GM06990 (cell line): ENCODE measurements at regions not wholly inside any gene's neighbourhood (a gene's known extent, or its start where the extent isn't known, plus 50 kb on each side); places are given as distances from the start of the nearest gene placed in this dataset.

Source experiments
- DNase-seq: peaks from one replicate; pipeline ENCODE4 v3.0.0-alpha.2; 2011; ENCODE audit not compliant: insufficient read length; ENCODE audit errors: extremely low read depth
- H3K27me3 ChIP-seq: replicated peaks from 2 replicates; pipeline ENCODE4 v1.6.0; 2011; ENCODE audit warnings: low read length; ENCODE audit not compliant: control insufficient read depth, insufficient read depth
- H3K36me3 ChIP-seq: 2 replicates; pipeline ENCODE4 v1.5.1; 2011; ENCODE audit warnings: low read length; ENCODE audit not compliant: control insufficient read depth, insufficient read depth
- H3K4me3 ChIP-seq: replicated peaks from 2 replicates; pipeline ENCODE4 v1.5.1; 2011; ENCODE audit warnings: low read depth, mild to moderate bottlenecking, control low read depth, low read length
- CTCF ChIP-seq: IDR thresholded peaks from 2 replicates; pipeline ENCODE4 v1.5.1; 2011; ENCODE audit warnings: low read length, control low read depth, mild to moderate bottlenecking, inconsistent platforms; ENCODE audit not compliant: insufficient read depth, poor library complexity, severe bottlenecking

GRCh38 chrX:104513162-104513561 lies 52.8 kb upstream of the IL1RAPL2 start:
- H3K36me3 ChIP-seq: no peaks in the 10 kb centered on the region
- no peak for TF ChIP-seq CTCF
- H3K27me3 ChIP-seq: no peaks in the 10 kb centered on the region
- no peak overlapping the region for H3K4me3 ChIP-seq
- DNase-seq: no peak

- no peak for DNase-seq
- Histone ChIP-seq H3K4me3 (no peak overlapping the region), H3K27me3 (no peaks in the 10 kb centered on the region), H3K36me3 (no peaks in the 10 kb centered on the region)
- TF ChIP-seq CTCF: no peak
Observed at GRCh38 chrX:104510801-104511200, 55.2 kb upstream of the IL1RAPL2 start.

- Histone ChIP-seq H3K4me3 (no peak overlapping the region), H3K36me3 (no peaks in the 10 kb centered on the region), H3K27me3 (no peaks in the 10 kb centered on the region)
- no peak for TF ChIP-seq CTCF
- no peak for DNase-seq
Observed at GRCh38 chrX:104502460-104502859, 63.5 kb upstream of the IL1RAPL2 start.

GRCh38 chrX:104488811-104489210 lies 77.2 kb upstream of the IL1RAPL2 start:
- H3K27me3 ChIP-seq: no peaks in the 10 kb centered on the region
- TF ChIP-seq CTCF: no peak
- no peak overlapping the region for H3K4me3 ChIP-seq
- no peak for DNase-seq
- H3K36me3 ChIP-seq: no peaks in the 10 kb centered on the region

GRCh38 chrX:104486691-104487090 lies 79.3 kb upstream of the IL1RAPL2 start:
- TF ChIP-seq CTCF: no peak
- Histone ChIP-seq H3K36me3 (no peaks in the 10 kb centered on the region), H3K27me3 (no peaks in the 10 kb centered on the region), H3K4me3 (no peak overlapping the region)
- no peak for DNase-seq

GRCh38 chrX:104482757-104483156 lies 83.2 kb upstream of the IL1RAPL2 start:
- no peaks in the 10 kb centered on the region for H3K36me3 ChIP-seq
- TF ChIP-seq CTCF: peak; percentile 32
- no peak for DNase-seq

More at GRCh38 chrX:104482757-104483156, 83.2 kb upstream of the IL1RAPL2 start:
- no peaks in the 10 kb centered on the region for H3K27me3 ChIP-seq
- no peak overlapping the region for H3K4me3 ChIP-seq
